Adrenal gland (tissue), 9 donors: ENCODE measurements at regions not wholly inside any gene's neighbourhood (a gene's known extent, or its start where the extent isn't known, plus 50 kb on each side); places are given as distances from the start of the nearest gene placed in this dataset.

Experiments used
- DNase-seq, 7 donors: peaks; one replicate each; pipeline ENCODE4 v3.0.0-alpha.2; 2019 to 2020
- H3K27ac ChIP-seq, 5 donors: fragments of 200-600 bp; sonication (generic) in 4 of 5; 1 replicate in 3 of 5; 2 replicates in 2 of 5; pipeline versions ENCODE4 v1.5.1 to v1.8.0; 2016 to 2020; ENCODE audit warnings: mild to moderate bottlenecking in 1 of 5
- H3K27me3 ChIP-seq: fragments of 200-600 bp; 2 replicates; pipeline ENCODE4 v1.8.0; 2021
- H3K36me3 ChIP-seq, 2 donors: fragments of 200-600 bp; replicated peaks in 1 of 2; 1 replicate in 1 of 2; 2 replicates in 1 of 2; pipeline versions ENCODE4 v1.5.1 to v1.8.0; 2018 to 2022
- H3K4me1 ChIP-seq, 2 donors: fragments of 200-600 bp; replicated peaks in 1 of 2; 1 replicate in 1 of 2; 2 replicates in 1 of 2; pipeline versions ENCODE4 v1.5.1 to v1.8.0; 2018 to 2021
- H3K4me3 ChIP-seq, 4 donors: fragments of 200-600 bp; sonication (generic) in 3 of 4; one replicate each; pipeline ENCODE4 v1.5.1; 2016 to 2018
- H3K9me3 ChIP-seq, 3 donors: fragments of 200-600 bp; sonication (generic) in 1 of 3; replicated peaks in 1 of 3; 1 replicate in 2 of 3; 2 replicates in 1 of 3; pipeline versions ENCODE4 v1.5.1 to v1.8.0; 2016 to 2021
- CTCF ChIP-seq, 6 experiments: fragments of 450-650 bp in 4 of 6; fragments of 200-600 bp in 2 of 6; sonication (generic) in 1 of 6; IDR thresholded peaks; 1 replicate in 5 of 6; 2 replicates in 1 of 6; pipeline versions ENCODE4 v1.5.1 to v1.8.0; 2016 to 2021; ENCODE audit warnings: antibody characterized with exemption in 6 of 6, mild to moderate bottlenecking in 2 of 6, moderate library complexity in 1 of 6
- POLR2A ChIP-seq, 2 donors: fragments of 450-650 bp; IDR thresholded peaks; one replicate each; pipeline ENCODE4 v1.6.1; 2017; ENCODE audit warnings: antibody characterized with exemption in 2 of 2, mild to moderate bottlenecking in 2 of 2, moderate library complexity in 1 of 2
- WGBS, 4 donors: extraction: QIAGEN DNeasy Blood & Tissue Kit in 2 of 4; methylation state at CpG; one replicate each; pipeline versions ENCODE4 v1.1.5 to v1.1.7; 2013 to 2017; 5-methylcytosine and 5-hydroxymethylcytosine counted together
- intact Hi-C, 2 donors: fragments of 100-400 bp; cut with DNase I; formaldehyde crosslinking; loops; one replicate each; pipeline versions ENCODE4 v1.14.1 to v1.15.0; 2022 to 2023
- donor health status: healthy with polysubstance abuse.
- donor health status: Bipolar disorder and iron deficiency.
- donor health status: DM: yes; HTN: yes; CAD: no.
- donor health status: DM: no; HTN: no; CAD: no.
- donor health status: DM: no; HTN: no; CAD: no.

DNA sequence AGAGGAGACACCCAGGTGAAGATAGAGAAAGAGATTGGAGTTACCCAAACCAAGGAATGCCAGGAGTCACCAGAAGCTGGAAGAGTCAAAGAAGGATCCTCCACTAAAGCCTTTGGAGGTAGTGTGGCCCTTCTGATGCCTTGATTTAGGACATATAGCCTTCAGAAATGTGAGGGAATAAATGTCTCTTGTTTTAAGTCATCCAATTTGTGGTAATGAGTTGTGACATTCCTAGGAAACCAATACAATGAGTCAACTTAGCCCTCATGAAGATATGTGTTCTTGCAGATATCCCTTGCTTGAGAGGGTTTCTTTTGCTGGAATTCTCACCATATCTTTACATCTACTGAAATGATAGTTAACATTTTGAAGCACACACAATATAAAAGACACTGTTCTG, 58.8 kb downstream of the CCER1 start:
- Histone ChIP-seq H3K27ac (no peak overlapping the region), H3K27me3 (no peaks in the 10 kb centered on the region), H3K9me3 (no peaks in the 10 kb centered on the region), H3K4me1 (no peaks in the 10 kb centered on the region), H3K36me3 (no peaks in the 10 kb centered on the region), H3K4me3 (no peak overlapping the region)
- TF ChIP-seq POLR2A (IDR thresholded peaks at IDR 0.05) (no peak), CTCF (IDR thresholded peaks at IDR 0.05) (no peak)
- DNase-seq = no peak
- intact Hi-C loops = no loop called here

DNA sequence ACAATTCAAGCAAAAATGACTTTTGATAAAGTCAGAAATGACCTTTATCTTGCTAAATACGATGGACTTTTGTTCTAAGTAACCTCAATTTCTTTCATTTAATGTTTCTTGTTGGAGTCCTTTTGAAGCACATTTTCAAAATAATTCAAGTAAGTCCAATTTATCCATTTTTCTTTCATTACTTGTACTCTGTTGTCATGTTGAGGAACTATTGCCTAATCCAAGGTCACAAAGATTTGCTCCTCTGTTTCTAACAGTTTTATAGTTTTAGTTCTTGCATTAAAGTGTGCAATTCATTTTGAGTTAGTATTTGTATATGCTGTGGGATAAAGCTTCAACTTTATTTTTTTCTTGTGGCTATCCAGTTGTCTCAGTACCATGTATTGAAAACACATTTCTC, 66.7 kb downstream of the CCER1 start:
- no peak for DNase-seq
- H3K9me3 ChIP-seq = no peaks in the 10 kb centered on the region
- H3K27me3 ChIP-seq = no peaks in the 10 kb centered on the region
- WGBS, 4 donors = 12 to 31% (median 23%) methylated on average over 1 of the region's 1 CpG
- TF ChIP-seq POLR2A (IDR thresholded peaks at IDR 0.05) = no peak
- no peak for TF ChIP-seq CTCF (IDR thresholded peaks at IDR 0.05)
- H3K27ac ChIP-seq = no peak overlapping the region
- peaks cover 0 to 6% of the 10 kb centered on the region in 2 donors for H3K4me1 ChIP-seq
- intact Hi-C loops = no loop called here
- no peaks in the 10 kb centered on the region for H3K36me3 ChIP-seq
- no peak overlapping the region for H3K4me3 ChIP-seq

DNA sequence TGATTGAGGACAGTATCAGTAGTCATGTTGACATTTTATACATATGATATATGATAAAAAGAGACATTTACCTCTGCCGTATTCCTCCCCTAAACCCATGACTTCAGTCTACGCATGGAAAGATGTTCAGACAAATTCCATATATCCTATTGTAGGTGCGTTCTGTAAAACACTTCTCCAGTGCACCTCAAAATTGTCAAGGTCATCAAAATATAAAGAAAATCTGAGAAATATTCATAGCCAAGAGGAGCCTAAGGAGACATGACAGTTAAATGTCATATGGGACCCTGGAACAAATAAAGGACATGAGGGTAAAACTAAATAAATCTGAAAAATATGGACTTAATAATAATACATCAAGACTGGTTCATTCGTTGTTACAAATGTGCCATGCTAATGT, 71.5 kb downstream of the CCER1 start:
- Histone ChIP-seq H3K4me3 (no peak overlapping the region), H3K27me3 (no peaks in the 10 kb centered on the region), H3K9me3 (no peaks in the 10 kb centered on the region), H3K27ac (no peak overlapping the region), H3K4me1 (peaks cover 0 to 1% of the 10 kb centered on the region in 2 donors), H3K36me3 (no peaks in the 10 kb centered on the region)
- intact Hi-C loops = no loop called here
- TF ChIP-seq POLR2A (IDR thresholded peaks at IDR 0.05) = no peak
- TF ChIP-seq CTCF (IDR thresholded peaks at IDR 0.05) = no peak
- 61 to 89% (median 79%) methylated on average over 4 of the region's 4 CpGs for WGBS, 4 donors
- no peak for DNase-seq

DNA sequence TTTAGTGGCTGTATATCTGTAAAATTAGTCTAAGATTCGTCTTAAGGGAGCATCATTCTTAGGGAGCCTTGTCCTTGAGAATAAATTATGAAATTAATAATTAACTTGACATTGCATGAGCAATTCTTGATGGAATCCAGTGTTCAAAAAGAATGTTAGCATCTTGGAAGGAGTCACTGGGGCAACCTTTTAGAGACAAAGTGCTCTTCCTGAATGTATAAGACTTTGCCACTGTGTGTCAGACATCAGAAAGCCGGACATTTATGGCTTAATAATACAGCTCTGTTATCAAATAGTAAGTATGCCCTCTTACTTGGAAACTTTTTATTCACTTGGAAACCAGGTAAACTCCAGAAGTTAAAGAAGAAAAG, 83.3 kb downstream of the CCER1 start:
- Histone ChIP-seq H3K36me3 (no peaks in the 10 kb centered on the region), H3K4me1 (no peaks in the 10 kb centered on the region), H3K9me3 (no peaks in the 10 kb centered on the region), H3K27ac (no peak overlapping the region), H3K27me3 (no peaks in the 10 kb centered on the region), H3K4me3 (no peak overlapping the region)
- no peak for DNase-seq
- no peak for TF ChIP-seq POLR2A (IDR thresholded peaks at IDR 0.05)
- no peak for TF ChIP-seq CTCF (IDR thresholded peaks at IDR 0.05)
- intact Hi-C loops = no loop called here
- 61 to 78% (median 73%) methylated on average over 2 of the region's 2 CpGs for WGBS, 4 donors
